HG03097 (cell line): ENCODE measurements at regions not wholly inside any gene's neighbourhood (a gene's known extent, or its start where the extent isn't known, plus 50 kb on each side); places are given as distances from the start of the nearest gene placed in this dataset.
"Not testable (repeated sequence)": the region's sequence is repeated elsewhere in the genome, so short reads cannot be mapped to it uniquely, and the experiment has no call there.

ENCODE experiments used
- ATAC-seq: cut with Tn5 transposase; IDR thresholded peaks from one replicate; pipeline ENCODE4 v1.9.1; 2021; ENCODE audit not compliant: unreplicated experiment, low FRiP score

- no peak for ATAC-seq
Observed at GRCh38 chr6:113772961-113773360, 84.2 kb upstream of the MARCKS start.

GRCh38 chr6:113774127-113774825 is 82.9 kb upstream of the MARCKS start:
- no peak for ATAC-seq

DNA sequence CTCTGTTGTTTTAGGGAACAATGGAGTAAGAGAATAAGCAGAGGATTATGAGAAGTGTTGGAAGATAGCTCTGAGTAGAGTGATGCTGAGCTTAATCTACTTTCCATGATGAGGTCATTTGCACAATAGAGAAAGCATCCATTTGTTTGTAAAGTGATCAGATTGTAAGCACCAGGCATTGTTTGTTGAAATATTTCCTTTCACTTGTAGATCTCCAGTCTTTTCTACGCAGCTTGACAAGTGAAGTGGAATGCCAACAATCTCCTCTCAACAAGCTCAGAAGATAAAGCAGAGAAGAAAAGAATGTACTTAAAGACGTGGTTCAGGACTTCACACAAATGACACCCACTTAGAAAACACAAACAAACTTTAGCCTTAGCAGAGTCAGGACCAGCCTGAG is 80.1 kb upstream of the MARCKS start:
- no peak for ATAC-seq

GRCh38 chr6:113777601-113778000 is 79.5 kb upstream of the MARCKS start:
- ATAC-seq = no peak

- ATAC-seq = no peak
Observed at GRCh38 chr6:113779656-113780055, 77.5 kb upstream of the MARCKS start.

DNA sequence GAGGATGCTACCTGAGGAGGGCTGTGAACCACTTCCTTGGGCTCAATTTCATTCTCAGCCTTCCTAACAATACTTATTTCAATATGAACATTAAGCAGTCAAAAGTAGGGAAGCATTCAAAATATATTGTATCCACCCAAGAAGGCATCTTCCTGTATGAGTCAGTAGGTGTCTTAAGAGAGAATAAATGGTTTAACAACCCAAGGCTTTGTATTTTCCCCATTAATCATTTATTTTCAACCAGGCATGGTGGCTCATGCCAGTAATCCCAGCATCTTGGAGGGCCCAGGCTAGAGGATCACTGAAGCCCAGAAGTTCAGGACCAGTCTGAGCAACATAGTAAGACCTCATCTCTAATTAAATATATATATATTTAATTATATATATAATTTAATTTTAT is 74.5 kb upstream of the MARCKS start:
- ATAC-seq = no peak

- no peak for ATAC-seq
Observed at GRCh38 chr6:113786168-113786567, 71.0 kb upstream of the MARCKS start.

DNA sequence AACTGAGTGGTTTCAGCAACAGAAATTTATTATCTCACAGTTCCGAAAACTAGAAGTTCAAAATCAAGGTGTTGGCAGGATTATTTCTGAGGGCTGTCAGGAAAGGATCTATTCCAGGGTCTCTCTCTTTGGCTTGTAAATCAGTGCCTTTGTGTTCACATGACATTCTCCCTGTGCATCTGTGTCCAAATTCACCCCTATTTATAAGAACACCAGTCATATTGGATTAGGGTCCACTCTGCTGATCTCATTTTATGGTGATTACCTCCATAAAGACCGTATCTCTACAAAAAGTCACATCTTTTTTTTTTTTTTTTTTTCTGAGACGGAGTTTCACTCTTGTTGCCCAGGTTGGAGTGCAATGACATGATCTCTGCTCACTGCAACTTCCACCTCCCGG is 68.6 kb upstream of the MARCKS start:
- ATAC-seq = no peak

DNA sequence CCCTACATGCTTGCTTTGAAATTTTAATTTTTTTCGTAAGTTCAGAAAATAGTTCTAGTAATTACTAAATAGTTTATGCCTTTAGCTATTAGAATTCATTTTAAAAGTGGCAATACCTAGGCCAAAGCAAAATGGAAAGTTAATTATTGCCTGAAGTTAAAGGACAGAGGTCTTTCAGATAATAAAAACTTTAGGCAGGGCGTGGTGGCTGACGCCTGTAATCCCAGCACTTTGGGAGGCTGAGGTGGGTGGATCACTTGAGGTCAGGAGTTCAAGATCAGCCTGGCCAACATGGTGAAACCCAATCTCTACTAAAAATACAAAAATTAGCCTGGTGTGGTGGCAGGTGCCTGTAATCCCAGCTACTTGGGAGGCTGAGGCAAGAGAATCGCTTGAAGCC is 65.9 kb upstream of the MARCKS start:
- not testable (repeated sequence) for ATAC-seq

- ATAC-seq = not testable (repeated sequence)
Observed at GRCh38 chr6:113795371-113795770, 61.8 kb upstream of the MARCKS start.

DNA sequence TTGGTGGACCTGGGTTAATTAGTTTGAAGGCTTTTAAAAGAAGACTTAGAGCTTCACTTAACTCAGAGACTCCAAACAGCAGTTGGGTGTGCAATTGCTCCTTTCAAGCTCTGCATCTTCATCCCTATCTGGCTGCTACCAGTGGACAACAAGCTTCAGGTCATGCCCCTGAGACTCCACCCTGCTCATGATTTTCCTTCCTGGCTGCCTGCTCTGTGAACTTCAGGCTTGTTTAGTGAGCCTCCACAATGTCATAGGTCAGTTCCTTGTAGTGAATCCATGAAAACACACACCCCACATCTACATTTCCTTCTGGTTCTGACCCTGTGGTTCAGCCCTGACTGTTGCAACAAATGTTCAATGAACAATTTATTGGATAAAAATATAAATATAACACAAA is 61.1 kb upstream of the MARCKS start:
- no peak for ATAC-seq

DNA sequence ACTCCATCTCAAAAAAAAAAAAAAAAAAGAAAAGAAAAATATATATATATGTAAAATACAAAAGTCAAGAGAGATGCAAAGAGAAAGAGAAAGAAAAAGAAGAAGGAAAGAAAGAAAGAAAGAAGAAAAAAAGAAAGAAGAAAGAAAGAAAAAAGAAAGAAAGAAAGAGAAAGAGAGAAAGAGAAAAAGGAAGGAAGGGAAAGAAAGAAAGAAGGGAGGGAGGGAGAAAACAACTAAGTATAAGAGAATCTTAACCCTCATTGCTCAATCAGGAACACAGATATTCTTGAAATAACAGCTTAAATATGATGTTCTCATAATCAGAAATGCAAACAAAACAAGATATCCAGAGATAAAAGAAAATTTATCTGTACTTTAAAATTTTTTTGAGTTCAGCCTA is 54.4 kb upstream of the MARCKS start:
- no peak for ATAC-seq

DNA sequence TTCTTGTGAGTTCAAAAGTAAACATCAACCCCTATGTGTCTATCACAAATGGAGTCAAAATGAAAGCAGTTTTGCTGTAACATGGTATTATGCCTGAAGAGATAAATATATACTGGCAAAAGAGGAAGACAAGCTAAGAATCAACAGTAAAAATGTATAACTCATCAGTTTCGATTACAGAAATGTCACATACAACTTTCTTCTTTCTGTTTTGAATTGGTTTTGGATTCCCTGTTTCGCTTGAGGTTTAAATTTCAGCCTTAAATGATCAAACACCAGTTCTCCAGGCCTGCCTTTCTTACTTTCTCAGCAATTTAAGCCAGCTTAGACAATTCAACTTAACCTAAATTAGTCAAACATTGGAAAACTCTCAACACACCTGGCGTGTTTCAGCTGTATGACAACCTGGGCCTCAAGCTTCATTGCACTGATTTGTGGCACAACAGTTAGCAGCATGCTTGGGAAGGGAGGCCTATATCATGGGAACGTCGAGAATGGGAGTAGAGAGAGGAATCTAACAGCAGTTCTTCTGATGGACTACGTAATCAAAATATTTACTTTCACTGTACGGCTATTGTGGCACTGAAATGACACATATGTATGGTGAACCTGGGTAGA is 51.9 kb upstream of the MARCKS start:
- ATAC-seq = peak; percentile 93

GRCh38 chr6:113805811-113806495 is 51.2 kb upstream of the MARCKS start:
- ATAC-seq = no peak
